ENCODE measurements at regions not wholly inside any gene's neighbourhood (a gene's known extent, or its start where the extent isn't known, plus 50 kb on each side); places are given as distances from the start of the nearest gene placed in this dataset.

GRCh38 chr6:134866563-134866962 lies 83.3 kb downstream of the ALDH8A1 start:
- DNase-seq (ENCODE audit: low read depth) = no peak

- no peak for DNase-seq (ENCODE audit: low read depth)
Observed at GRCh38 chr6:134864558-134864957, 85.3 kb downstream of the ALDH8A1 start.

- DNase-seq (ENCODE audit: low read depth) = no peak
Observed at GRCh38 chr6:134863763-134864510, 86.0 kb downstream of the ALDH8A1 start.

GRCh38 chr6:134854366-134854765 lies 95.5 kb downstream of the ALDH8A1 start:
- DNase-seq (ENCODE audit: low read depth) = no peak

GRCh38 chr6:134853111-134854055 lies 96.5 kb downstream of the ALDH8A1 start:
- DNase-seq (ENCODE audit: low read depth) = no peak

- DNase-seq (ENCODE audit: low read depth) = no peak
Observed at GRCh38 chr6:134851548-134851947, 98.4 kb downstream of the ALDH8A1 start.

GRCh38 chr6:134850721-134851305 lies 99.1 kb downstream of the ALDH8A1 start:
- DNase-seq (ENCODE audit: low read depth) = no peak

GRCh38 chr6:134849920-134850447 lies 99.9 kb downstream of the ALDH8A1 start:
- DNase-seq (ENCODE audit: low read depth) = no peak

GRCh38 chr6:134848076-134848475 lies 101.8 kb downstream of the ALDH8A1 start:
- DNase-seq (ENCODE audit: low read depth) = no peak

GRCh38 chr6:134846865-134847264 lies 103.0 kb downstream of the ALDH8A1 start:
- no peak for DNase-seq (ENCODE audit: low read depth)

- DNase-seq (ENCODE audit: low read depth) = no peak
Observed at GRCh38 chr6:134846031-134846430, 103.9 kb downstream of the ALDH8A1 start.

GRCh38 chr6:134844120-134844519 lies 105.8 kb downstream of the ALDH8A1 start:
- no peak for DNase-seq (ENCODE audit: low read depth)

GRCh38 chr6:134840086-134840867 lies 109.6 kb downstream of the ALDH8A1 start:
- no peak for DNase-seq (ENCODE audit: low read depth)

- no peak for DNase-seq (ENCODE audit: low read depth)
Observed at GRCh38 chr6:134835993-134836392, 113.9 kb downstream of the ALDH8A1 start.

GRCh38 chr6:134830940-134831339 lies 119.0 kb downstream of the ALDH8A1 start:
- DNase-seq (ENCODE audit: low read depth) = no peak

- no peak for DNase-seq (ENCODE audit: low read depth)
Observed at GRCh38 chr6:134830194-134830593, 119.7 kb downstream of the ALDH8A1 start.

GRCh38 chr6:134828641-134829040 lies 121.3 kb downstream of the ALDH8A1 start:
- no peak for DNase-seq (ENCODE audit: low read depth)

GRCh38 chr6:134826889-134827737 lies 122.8 kb downstream of the ALDH8A1 start:
- no peak for DNase-seq (ENCODE audit: low read depth)

- no peak for DNase-seq (ENCODE audit: low read depth)
Observed at GRCh38 chr6:134823710-134824034, 126.2 kb downstream of the ALDH8A1 start.

- no peak for DNase-seq (ENCODE audit: low read depth)
Observed at GRCh38 chr6:134822920-134823709, 126.8 kb downstream of the ALDH8A1 start.
